ENCODE measurements at regions not wholly inside any gene's neighbourhood (a gene's known extent, or its start where the extent isn't known, plus 50 kb on each side); places are given as distances from the start of the nearest gene placed in this dataset.
A peak's percentile ranks its signal among the peaks of the same experiment; 100 is the strongest.
"Not testable (repeated sequence)": the region's sequence is repeated elsewhere in the genome, so short reads cannot be mapped to it uniquely, and the experiment has no call there.

GRCh38 chr21:28127175-28127785 is 865.4 kb downstream of the LTN1 start:
- intact Hi-C loops (cut with DNase I), result no loop called here
- no peak for DNase-seq

GRCh38 chr21:28126521-28127174 is 866.0 kb downstream of the LTN1 start:
- no peak for DNase-seq
- intact Hi-C loops (cut with DNase I), result no loop called here

- intact Hi-C loops (cut with DNase I), result no loop called here
- DNase-seq, result no peak
These were observed 868.1 kb downstream of the LTN1 start for GRCh38 chr21:28124541-28124940.

- intact Hi-C loops (cut with DNase I), result no loop called here
- DNase-seq, result no peak
These were observed 874.1 kb downstream of the LTN1 start for GRCh38 chr21:28118570-28118969.

- DNase-seq; intact Hi-C loops (cut with DNase I): not testable (repeated sequence)
These were observed 877.7 kb downstream of the LTN1 start for GRCh38 chr21:28114986-28115385.

- DNase-seq, result no peak
- intact Hi-C loops (cut with DNase I), result no loop called here
These were observed 879.0 kb downstream of the LTN1 start for GRCh38 chr21:28113718-28114117.

- no peak for DNase-seq
- intact Hi-C loops (cut with DNase I), result no loop called here
These were observed 880.2 kb downstream of the LTN1 start for GRCh38 chr21:28112511-28112910.

GRCh38 chr21:28111151-28111619 is 881.5 kb downstream of the LTN1 start:
- intact Hi-C loops (cut with DNase I), result no loop called here
- DNase-seq, result no peak

- intact Hi-C loops (cut with DNase I), result no loop called here
- DNase-seq, result no peak
These were observed 882.0 kb downstream of the LTN1 start for GRCh38 chr21:28110716-28111115.

- intact Hi-C loops (cut with DNase I), result no loop called here
- no peak for DNase-seq
These were observed 882.6 kb downstream of the LTN1 start for GRCh38 chr21:28110074-28110473.

GRCh38 chr21:28106370-28106890 is 886.2 kb downstream of the LTN1 start:
- intact Hi-C loops (cut with DNase I), result no loop called here
- no peak for DNase-seq

- intact Hi-C loops (cut with DNase I), result no loop called here
- no peak for DNase-seq
These were observed 888.3 kb downstream of the LTN1 start for GRCh38 chr21:28104346-28104745.

- intact Hi-C loops (cut with DNase I), result no loop called here
- no peak for DNase-seq
These were observed 892.3 kb downstream of the LTN1 start for GRCh38 chr21:28100366-28100765.

GRCh38 chr21:28099001-28099705 is 893.5 kb downstream of the LTN1 start:
- intact Hi-C loops (cut with DNase I), result no loop called here
- DNase-seq, result no peak

GRCh38 chr21:28091466-28091865 is 901.2 kb downstream of the LTN1 start:
- DNase-seq, result no peak
- intact Hi-C loops (cut with DNase I), result no loop called here

- intact Hi-C loops (cut with DNase I), result no loop called here
- DNase-seq, result no peak
These were observed 902.1 kb downstream of the LTN1 start for GRCh38 chr21:28090546-28090945.

GRCh38 chr21:28089599-28090441 is 902.9 kb downstream of the LTN1 start:
- intact Hi-C loops (cut with DNase I), result no loop called here
- peak in 2 of 10 donors; percentile 49 for DNase-seq

GRCh38 chr21:28086861-28087581 is 905.7 kb downstream of the LTN1 start:
- DNase-seq, result no peak
- intact Hi-C loops (cut with DNase I), result no loop called here

GRCh38 chr21:28084951-28085350 is 907.7 kb downstream of the LTN1 start:
- intact Hi-C loops (cut with DNase I), result no loop called here
- no peak for DNase-seq

GRCh38 chr21:28083350-28083749 is 909.3 kb downstream of the LTN1 start:
- intact Hi-C loops (cut with DNase I), result no loop called here
- DNase-seq, result no peak

Data from posterior cingulate gyrus (tissue), 11 donors.